KOPT-K1 (cell line): ENCODE measurements at regions not wholly inside any gene's neighbourhood (a gene's known extent, or its start where the extent isn't known, plus 50 kb on each side); places are given as distances from the start of the nearest gene placed in this dataset.

Experiments used
- H3K27ac ChIP-seq: fragments of 200-600 bp; sonication (generic); 2 replicates; pipeline ENCODE4 v1.5.1; 2016; ENCODE audit warnings: antibody characterized with exemption, mild to moderate bottlenecking, low read depth, low read length; ENCODE audit not compliant: poor library complexity, severe bottlenecking
- H3K36me3 ChIP-seq: fragments of 200-600 bp; sonication (generic); 2 replicates; pipeline ENCODE4 v1.5.1; 2017; ENCODE audit warnings: antibody characterized with exemption, mild to moderate bottlenecking, low read length, moderate library complexity; ENCODE audit not compliant: insufficient read depth
- H3K9me3 ChIP-seq: fragments of 200-600 bp; sonication (generic); 2 replicates; pipeline ENCODE4 v1.5.1; 2017; ENCODE audit warnings: antibody characterized with exemption, low read length, mild to moderate bottlenecking; ENCODE audit not compliant: insufficient read depth, poor library complexity, severe bottlenecking

DNA sequence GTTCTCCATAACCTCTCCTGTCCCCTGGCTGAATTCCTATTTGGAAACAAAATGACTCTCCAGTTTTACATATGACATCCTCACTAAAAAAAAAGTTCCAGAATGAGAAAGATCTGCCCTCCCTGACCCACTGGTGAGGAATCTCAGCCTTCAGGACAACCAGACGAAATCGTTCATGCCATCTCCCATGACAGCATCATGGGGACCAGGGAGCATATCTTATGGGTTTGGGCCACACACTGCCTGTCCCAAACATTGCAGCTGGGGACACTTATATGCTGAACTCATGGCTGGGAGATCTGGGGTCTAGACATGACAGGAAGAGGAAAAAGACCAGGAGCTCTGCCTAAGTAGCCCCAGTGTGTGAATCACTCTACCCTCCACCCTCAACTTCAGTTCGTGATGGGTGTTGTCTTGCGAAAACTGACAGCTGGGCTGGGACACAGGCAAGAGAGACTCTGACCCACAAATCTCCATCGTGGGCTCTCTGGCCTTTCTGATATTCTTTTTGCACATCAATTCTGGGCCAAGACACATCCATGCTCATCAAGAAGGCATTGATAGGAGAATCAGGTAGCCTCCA is 102.0 kb downstream of the ZNF280B start:
- no peaks in the 10 kb centered on the region for H3K36me3 ChIP-seq
- no peaks in the 10 kb centered on the region for H3K9me3 ChIP-seq
- no peak overlapping the region for H3K27ac ChIP-seq

DNA sequence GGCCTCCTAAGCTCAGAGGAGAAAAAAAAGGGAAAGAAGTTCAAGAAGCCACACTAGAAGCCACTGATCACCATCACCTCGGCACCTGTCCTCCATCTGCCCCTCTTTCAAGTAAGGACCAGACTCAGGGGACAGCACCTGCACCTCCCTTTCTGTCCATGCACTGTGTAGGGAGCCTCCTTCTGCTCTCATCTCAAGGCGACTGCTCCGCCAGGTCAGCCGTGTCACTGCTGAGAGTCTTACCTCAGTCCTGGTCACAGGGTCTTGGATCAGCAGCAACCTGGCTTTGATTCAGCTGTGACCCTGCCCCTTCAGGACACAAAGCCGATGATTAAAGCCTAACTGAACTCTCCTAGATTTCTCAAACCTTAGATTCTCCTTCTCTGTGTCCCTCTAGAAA is 101.5 kb downstream of the ZNF280B start:
- H3K9me3 ChIP-seq = no peaks in the 10 kb centered on the region
- H3K27ac ChIP-seq = no peak overlapping the region
- H3K36me3 ChIP-seq = no peaks in the 10 kb centered on the region

DNA sequence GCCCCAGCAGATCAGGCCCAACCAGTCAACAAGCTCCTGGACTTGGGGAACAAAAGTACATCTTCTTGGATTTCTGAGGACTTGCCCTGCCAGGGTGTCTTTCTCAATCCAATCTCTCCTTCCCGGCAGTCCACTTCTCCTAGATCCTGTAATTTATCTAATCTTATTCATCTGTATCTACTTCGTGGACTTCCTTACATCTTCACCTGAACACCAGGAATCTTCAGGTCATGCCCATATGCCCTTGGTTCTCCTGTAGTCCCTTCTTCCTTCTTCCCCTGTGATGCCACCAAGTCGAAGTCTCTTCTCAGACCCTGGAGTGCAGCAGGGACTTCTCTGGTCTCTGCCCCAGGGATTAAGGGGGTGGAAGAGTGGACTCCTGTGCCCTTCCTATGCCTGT is 100.3 kb downstream of the ZNF280B start:
- H3K27ac ChIP-seq = no peak overlapping the region
- H3K36me3 ChIP-seq = no peaks in the 10 kb centered on the region
- peaks cover 4% of the 10 kb centered on the region for H3K9me3 ChIP-seq

DNA sequence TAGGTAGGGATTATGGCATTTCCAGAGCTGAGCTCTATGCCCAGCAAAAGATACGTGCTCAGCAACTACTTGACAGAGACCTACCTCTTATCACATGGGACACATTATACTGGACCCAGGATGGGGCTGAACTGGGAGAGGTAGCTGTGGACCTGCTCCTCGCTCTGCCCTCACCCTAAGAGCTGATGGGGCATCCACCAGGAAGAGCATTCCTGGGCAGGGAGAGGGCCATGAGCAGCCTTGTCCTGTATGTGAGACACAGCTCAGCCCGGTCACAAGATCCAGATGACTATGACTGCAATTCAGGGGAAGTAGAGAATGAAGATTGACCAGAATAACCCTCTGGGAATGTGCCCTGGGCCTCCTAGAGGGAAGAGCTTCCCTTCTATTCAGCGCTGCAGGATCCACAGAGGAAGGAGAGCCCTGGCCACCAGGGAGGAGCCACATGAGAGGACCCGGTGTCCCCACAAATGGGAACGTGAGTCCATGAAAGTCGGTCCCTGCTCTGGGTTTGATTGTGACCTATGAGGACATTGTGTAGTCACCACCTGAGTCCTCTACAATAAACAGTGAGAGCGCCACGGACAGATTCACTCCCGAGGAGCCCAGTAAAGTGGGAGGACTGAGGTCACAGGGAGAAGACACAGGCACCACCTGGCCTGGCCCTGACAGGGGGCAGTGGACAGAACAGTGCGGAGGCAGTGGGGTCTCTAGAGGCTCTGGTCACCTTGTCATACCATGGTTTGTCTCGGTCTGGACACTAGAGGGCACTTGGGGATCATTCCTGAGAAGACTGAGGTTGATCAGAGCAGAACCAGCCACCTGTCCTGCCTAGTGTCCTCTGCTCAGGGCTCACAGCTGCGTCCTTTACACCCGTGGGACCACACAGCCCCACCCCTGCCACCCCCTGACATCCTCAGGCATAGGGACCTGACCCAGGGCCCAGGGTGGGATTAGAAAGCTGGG is 99.5 kb downstream of the ZNF280B start:
- peaks cover 4% of the 10 kb centered on the region for H3K9me3 ChIP-seq
- H3K27ac ChIP-seq = no peak overlapping the region

DNA sequence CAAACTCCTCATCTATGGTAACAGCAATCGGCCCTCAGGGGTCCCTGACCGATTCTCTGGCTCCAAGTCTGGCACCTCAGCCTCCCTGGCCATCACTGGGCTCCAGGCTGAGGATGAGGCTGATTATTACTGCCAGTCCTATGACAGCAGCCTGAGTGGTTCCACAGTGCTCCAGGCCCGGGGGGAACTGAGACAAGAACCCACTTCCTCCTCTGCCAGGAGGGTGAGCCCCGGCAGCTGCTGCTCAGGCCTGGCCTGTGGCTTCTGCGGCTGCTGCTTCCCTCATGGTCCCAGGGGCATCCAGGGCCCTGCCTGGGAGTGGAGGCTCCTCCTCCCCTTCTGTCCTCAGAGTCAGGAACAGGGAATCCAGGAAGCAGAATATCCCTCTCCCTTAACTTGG is 98.4 kb downstream of the ZNF280B start:
- Histone ChIP-seq H3K36me3 (no peaks in the 10 kb centered on the region), H3K27ac (no peak overlapping the region), H3K9me3 (peaks cover 4% of the 10 kb centered on the region)

More for the DNA sequence above, 99.5 kb downstream of the ZNF280B start:
- H3K36me3 ChIP-seq = no peaks in the 10 kb centered on the region

DNA sequence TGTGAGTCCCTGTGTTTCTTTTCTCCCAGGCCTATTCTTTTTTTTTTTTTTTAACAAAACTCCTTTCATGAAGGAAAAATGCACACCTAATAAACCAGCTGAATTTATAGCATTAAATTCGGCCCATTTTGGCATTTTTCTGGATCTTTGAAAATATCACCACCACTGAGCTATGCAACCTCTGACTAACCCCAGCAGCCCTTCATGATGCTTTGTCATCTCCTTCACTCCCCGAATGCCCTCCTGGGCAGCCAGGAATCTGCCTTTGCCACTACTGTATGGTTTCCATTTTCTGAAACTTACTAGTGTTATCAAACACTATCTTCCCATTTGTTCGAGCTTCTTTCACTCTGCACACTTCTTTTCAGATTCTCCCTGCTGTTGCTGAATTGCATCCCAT is 97.9 kb downstream of the ZNF280B start:
- Histone ChIP-seq H3K27ac (no peak overlapping the region), H3K36me3 (no peaks in the 10 kb centered on the region), H3K9me3 (peaks cover 4% of the 10 kb centered on the region)

DNA sequence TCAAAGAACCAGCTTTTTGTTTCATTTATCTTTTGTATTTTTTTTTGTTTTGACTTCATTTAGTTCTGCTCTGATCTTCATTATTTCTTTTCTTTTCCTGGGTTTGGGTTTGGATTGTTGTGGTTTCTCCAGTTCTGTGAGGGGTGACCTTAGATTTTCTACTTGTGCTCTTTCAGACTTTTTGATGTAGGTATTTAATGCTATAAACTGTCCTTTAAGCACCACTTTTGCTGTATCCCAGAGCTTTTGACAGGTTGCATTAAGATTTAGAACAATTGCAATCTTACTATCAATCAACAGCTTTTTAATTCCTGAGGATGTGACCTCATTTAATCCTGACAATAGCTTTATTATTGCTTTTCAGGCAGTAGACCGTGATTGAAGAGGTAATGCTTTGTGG is 94.3 kb downstream of the ZNF280B start:
- peaks cover 4% of the 10 kb centered on the region for H3K9me3 ChIP-seq
- no peaks in the 10 kb centered on the region for H3K36me3 ChIP-seq
- no peak overlapping the region for H3K27ac ChIP-seq

DNA sequence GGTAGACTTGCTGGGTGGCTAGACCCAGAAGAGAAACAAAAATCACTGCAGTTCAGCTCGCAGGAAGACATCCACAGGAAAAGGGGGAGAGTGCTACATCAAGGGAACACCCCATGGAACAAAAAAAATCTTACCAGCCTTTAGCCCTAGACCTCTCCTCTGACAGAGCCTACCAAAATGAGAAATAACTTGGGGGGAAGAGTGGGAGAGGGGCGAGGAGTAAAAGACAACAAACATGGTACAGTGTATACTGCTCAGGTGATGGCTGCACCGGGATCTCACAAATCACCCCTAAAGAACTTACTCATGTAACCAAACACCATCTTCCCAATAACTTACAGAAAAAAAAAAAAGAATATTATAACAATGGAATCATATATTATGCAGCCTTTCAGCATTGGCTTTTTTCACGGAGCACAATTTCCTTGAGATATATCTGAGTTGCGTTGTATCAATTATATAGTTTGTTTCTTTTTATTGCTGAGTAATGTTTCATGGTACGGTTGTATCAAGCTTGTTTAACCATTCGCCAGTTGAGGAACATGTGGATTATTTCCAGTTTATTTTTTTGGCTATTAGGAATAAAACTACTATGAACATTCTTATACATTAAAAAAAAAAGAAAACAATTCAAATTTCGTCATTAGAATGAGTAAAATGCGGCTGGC is 90.9 kb downstream of the ZNF280B start:
- Histone ChIP-seq H3K9me3 (no peaks in the 10 kb centered on the region), H3K27ac (no peak overlapping the region), H3K36me3 (no peaks in the 10 kb centered on the region)

DNA sequence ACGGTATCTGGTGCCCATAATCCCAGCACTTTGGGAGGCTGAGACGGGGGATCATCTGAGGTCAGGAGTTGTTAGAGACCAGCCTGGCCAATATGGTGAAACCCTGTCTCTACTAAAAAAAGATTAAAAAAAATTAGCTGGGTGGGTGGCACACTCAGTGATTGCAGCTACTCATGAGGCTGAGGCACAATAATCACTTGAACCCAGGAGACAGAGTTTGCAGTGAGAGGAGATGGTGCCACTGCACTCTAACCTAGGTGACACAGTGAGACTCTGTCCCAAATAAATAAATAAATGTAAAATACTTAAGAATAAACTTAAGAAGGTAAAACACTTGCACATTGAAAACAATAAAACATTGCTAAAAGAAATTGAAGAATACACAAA is 90.4 kb downstream of the ZNF280B start:
- Histone ChIP-seq H3K36me3 (no peaks in the 10 kb centered on the region), H3K9me3 (no peaks in the 10 kb centered on the region), H3K27ac (no peak overlapping the region)

DNA sequence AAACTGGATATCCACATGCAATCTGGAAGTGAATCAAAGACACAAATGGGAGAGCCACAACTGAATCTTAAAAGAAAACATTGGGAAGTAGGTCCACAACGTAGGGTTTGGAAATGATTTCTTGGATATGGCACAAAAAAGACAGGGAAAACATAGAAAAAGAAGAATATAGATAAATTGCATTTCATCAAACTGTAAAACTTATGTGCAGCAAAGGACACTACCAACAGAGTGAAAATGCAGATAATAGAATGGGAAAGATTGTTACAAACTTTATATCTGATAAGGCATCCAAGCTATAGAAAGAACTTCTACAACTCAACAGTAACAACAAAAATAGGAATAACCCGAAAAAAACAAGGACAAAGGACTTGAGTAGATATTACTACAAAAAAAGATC is 89.6 kb downstream of the ZNF280B start:
- Histone ChIP-seq H3K27ac (no peak overlapping the region), H3K9me3 (no peaks in the 10 kb centered on the region), H3K36me3 (no peaks in the 10 kb centered on the region)

DNA sequence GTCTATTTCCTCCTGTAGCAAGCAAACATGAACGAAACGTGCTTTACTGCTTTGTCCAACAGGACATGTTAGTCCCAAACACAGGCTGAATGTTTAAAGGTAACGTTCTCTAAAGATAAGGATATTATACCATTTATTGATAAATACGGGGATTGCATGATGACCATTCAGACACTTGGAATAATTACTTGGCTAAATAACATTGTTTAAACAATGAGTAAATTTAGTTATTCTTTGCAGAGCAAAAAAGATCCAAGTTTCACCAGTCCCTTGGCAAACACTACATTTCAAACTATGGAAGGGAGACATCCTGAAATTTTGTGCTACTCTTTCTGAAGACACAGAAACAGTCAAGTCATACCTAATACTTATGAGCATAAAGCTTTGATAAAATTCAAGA is 88.0 kb downstream of the ZNF280B start:
- Histone ChIP-seq H3K27ac (no peak overlapping the region), H3K36me3 (no peaks in the 10 kb centered on the region)

DNA sequence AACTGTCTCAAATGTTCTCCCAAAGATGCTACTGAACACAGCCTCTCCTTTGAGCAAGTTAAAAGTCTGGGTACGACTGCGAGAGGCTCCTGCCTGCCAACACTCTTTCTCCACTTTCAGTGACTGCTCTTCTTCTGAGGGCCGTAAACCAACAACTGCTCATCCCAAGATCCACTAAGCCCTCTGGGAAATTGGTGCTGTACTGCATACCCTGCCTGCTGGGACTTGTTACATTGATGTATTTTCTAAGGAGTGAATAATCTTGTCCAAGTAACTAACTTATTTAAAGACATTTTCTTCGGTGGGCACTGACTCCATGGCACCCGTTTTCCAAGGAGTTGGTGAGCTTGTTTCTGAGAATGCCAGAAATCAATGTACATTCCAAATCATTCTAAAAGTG is 87.2 kb downstream of the ZNF280B start:
- Histone ChIP-seq H3K27ac (no peak overlapping the region), H3K9me3 (no peaks in the 10 kb centered on the region), H3K36me3 (no peaks in the 10 kb centered on the region)

More for the DNA sequence above, 88.0 kb downstream of the ZNF280B start:
- no peaks in the 10 kb centered on the region for H3K9me3 ChIP-seq

DNA sequence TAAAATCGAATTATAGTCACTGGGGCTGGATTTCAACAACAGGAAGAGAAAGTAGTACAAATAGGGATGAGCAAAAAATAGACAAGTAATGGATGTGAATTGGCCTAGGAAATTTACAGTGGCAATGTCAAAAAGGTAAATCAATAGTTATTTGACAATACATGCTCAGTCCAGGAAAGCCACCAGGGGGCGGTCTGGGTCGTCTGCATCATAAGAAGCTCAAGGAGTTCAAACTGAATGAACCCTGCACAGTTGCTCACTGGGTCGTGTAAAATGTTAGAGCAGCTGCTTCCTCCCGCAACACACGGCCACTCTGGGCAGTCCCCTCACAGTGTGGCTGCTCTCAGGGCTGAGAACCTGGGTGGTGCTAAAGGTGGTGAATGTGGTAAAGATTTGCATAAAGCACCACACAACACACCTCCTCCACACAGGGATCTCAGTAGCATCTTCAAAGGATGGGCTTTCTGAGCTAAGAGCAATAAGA is 85.9 kb downstream of the ZNF280B start:
- Histone ChIP-seq H3K36me3 (no peaks in the 10 kb centered on the region), H3K27ac (no peak overlapping the region), H3K9me3 (no peaks in the 10 kb centered on the region)

DNA sequence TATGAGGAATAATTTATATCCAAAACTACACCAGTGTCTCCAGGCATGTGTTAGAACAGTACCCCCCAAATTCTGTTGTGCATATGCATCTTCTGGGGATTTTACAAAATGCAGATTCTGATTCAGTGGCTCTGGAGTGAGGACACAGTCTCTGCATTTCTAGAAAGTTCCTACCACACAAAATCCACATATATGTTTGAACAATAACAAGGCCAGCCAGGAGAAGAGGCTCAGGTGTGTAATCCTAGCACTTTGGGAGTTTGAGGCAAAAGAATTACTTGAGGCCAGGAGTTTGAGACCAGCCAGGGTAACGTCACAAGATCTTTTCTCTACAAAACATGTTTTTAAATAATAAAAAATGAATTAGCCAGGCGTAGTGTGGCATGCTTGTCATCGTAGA is 84.9 kb downstream of the ZNF280B start:
- no peak overlapping the region for H3K27ac ChIP-seq
- no peaks in the 10 kb centered on the region for H3K9me3 ChIP-seq
- no peaks in the 10 kb centered on the region for H3K36me3 ChIP-seq

DNA sequence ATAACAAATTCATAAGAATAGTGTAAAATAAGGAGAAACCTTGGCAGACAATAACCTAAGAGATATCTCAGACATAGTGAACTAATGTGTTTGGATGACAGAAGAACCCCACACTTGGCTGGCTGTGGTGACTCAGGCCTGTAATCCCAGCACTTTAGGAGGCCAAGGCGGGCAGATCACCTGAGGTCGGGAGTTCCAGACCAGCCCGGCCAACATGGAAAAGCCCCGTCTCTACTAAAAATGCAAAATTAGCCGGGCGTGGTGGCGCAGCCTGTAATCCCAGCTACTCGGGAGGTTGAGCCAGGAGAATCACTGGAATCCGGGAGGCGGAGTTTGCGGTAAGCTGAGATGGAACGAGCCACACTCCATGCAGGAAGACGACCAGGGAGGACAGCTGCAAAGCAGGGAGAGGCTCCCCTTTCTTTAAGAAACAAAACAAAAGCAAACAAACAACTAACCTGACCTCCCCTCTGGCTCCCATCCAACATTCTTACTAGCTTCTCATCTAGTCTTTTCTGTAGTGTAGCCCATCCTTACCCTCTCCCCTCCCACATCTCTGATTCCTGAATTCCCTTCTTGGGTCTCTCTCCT is 84.2 kb downstream of the ZNF280B start:
- Histone ChIP-seq H3K27ac (no peak overlapping the region), H3K36me3 (no peaks in the 10 kb centered on the region), H3K9me3 (no peaks in the 10 kb centered on the region)
